Psoas muscle (tissue), 7 donors: ENCODE measurements at regions not wholly inside any gene's neighbourhood (a gene's known extent, or its start where the extent isn't known, plus 50 kb on each side); places are given as distances from the start of the nearest gene placed in this dataset.
A peak's percentile ranks its signal among the peaks of the same experiment; 100 is the strongest.
"Not testable (repeated sequence)": the region's sequence is repeated elsewhere in the genome, so short reads cannot be mapped to it uniquely, and the experiment has no call there.

Experiments used
- ATAC-seq, 4 donors: fragments of 200-7000 bp; cut with Tn5 transposase; one replicate each; pipeline ENCODE4 v1.9.1; 2020; ENCODE audit warnings: moderate library complexity in 3 of 4, mild to moderate bottlenecking in 2 of 4
- DNase-seq, 2 donors: peaks; one replicate each; pipeline ENCODE4 v3.0.0-alpha.2; 2020
- H3K27ac ChIP-seq: fragments of 200-600 bp; one replicate; pipeline ENCODE4 v1.8.0; 2022
- H3K27me3 ChIP-seq, 3 donors: fragments of 200-600 bp in 1 of 3; one replicate each; pipeline versions ENCODE4 v1.6.1 to v1.8.0; 2013 to 2022; ENCODE audit warnings: low read length in 2 of 3, mild to moderate bottlenecking in 2 of 3, moderate library complexity in 1 of 3; ENCODE audit not compliant: insufficient read depth in 3 of 3
- H3K36me3 ChIP-seq, 2 donors: fragments of 200-600 bp in 1 of 2; one replicate each; pipeline versions ENCODE4 v1.6.1 to v1.8.0; 2013 to 2022; ENCODE audit warnings: low read depth in 1 of 2, mild to moderate bottlenecking in 1 of 2, moderate library complexity in 1 of 2; ENCODE audit not compliant: insufficient read depth in 1 of 2
- H3K4me1 ChIP-seq: fragments of 200-600 bp; one replicate; pipeline ENCODE4 v1.8.0; 2022
- H3K4me3 ChIP-seq: fragments of 200-600 bp; one replicate; pipeline ENCODE4 v1.8.0; 2022; ENCODE audit warnings: mild to moderate bottlenecking
- H3K9me3 ChIP-seq: fragments of 200-600 bp; one replicate; pipeline ENCODE4 v1.8.0; 2022
- WGBS, 3 donors: extraction: QIAGEN DNeasy Blood & Tissue Kit; methylation state at CpG; one replicate each; pipeline versions ENCODE4 v1.1.6 to v1.1.7; 2013; 5-methylcytosine and 5-hydroxymethylcytosine counted together
- intact Hi-C, 2 donors: fragments of 100-400 bp; cut with DNase I; formaldehyde crosslinking; loops; one replicate each; pipeline versions ENCODE4 v1.11.0 to v1.14.2; 2022
- TF ChIP-seq, protein P1 (sequence below): fragments of 200-600 bp; IDR thresholded peaks from one replicate; pipeline ENCODE4 v1.8.0; 2022; ENCODE audit warnings: antibody characterized with exemption
- donor health status: healthy with polysubstance abuse.
- donor health status: DM: no; HTN: no; CAD: no; lungs with moderate emphysema.
- donor health status: Bipolar disorder and iron deficiency.
- donor health status: healthy.
- donor health status: DM: yes; HTN: yes; CAD: no.
- donor health status: DM: no; HTN: no; CAD: no.
- donor health status: DM: yes; HTN: yes; CAD: no.

DNA sequence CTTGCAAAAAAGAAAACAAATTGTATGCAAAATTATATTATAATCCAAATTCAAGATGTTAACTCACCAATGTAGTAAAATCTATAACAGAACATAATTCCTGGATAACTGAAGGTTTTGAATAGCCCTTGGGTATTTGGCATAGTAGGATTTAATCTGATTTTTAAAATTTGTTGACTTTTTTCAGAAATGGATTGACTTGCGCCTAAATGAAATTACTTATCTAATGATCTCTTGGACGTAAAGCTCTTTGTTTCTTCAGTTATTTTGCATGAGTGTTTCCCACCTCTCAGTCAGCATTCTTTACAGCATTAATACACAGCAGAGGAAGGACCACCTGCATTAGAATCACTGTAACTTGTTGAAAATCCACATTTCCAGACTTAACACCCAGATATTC, 169.6 kb downstream of the SEPTIN7 start:
- peaks cover 5 to 11% (median 8%) of the 10 kb centered on the region in 3 donors for H3K27me3 ChIP-seq
- intact Hi-C loops: loop anchor here in 1 of 2 donors (10.0 kb wide), 1 partner anchor 276 kb away; the partner anchor contains the start of gene HERPUD2
- 94 to 100% (median 98%) methylated on average over 2 of the region's 2 CpGs for WGBS, 3 donors
- no peaks in the 10 kb centered on the region for H3K36me3 ChIP-seq
- no peak overlapping the region for H3K4me3 ChIP-seq
- no peaks in the 10 kb centered on the region for H3K9me3 ChIP-seq
- no peak for DNase-seq
- H3K4me1 ChIP-seq: no peaks in the 10 kb centered on the region
- no peak overlapping the region for H3K27ac ChIP-seq
- TF ChIP-seq, protein P1, sequence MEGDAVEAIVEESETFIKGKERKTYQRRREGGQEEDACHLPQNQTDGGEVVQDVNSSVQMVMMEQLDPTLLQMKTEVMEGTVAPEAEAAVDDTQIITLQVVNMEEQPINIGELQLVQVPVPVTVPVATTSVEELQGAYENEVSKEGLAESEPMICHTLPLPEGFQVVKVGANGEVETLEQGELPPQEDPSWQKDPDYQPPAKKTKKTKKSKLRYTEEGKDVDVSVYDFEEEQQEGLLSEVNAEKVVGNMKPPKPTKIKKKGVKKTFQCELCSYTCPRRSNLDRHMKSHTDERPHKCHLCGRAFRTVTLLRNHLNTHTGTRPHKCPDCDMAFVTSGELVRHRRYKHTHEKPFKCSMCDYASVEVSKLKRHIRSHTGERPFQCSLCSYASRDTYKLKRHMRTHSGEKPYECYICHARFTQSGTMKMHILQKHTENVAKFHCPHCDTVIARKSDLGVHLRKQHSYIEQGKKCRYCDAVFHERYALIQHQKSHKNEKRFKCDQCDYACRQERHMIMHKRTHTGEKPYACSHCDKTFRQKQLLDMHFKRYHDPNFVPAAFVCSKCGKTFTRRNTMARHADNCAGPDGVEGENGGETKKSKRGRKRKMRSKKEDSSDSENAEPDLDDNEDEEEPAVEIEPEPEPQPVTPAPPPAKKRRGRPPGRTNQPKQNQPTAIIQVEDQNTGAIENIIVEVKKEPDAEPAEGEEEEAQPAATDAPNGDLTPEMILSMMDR: no peak
- ATAC-seq: no peak

DNA sequence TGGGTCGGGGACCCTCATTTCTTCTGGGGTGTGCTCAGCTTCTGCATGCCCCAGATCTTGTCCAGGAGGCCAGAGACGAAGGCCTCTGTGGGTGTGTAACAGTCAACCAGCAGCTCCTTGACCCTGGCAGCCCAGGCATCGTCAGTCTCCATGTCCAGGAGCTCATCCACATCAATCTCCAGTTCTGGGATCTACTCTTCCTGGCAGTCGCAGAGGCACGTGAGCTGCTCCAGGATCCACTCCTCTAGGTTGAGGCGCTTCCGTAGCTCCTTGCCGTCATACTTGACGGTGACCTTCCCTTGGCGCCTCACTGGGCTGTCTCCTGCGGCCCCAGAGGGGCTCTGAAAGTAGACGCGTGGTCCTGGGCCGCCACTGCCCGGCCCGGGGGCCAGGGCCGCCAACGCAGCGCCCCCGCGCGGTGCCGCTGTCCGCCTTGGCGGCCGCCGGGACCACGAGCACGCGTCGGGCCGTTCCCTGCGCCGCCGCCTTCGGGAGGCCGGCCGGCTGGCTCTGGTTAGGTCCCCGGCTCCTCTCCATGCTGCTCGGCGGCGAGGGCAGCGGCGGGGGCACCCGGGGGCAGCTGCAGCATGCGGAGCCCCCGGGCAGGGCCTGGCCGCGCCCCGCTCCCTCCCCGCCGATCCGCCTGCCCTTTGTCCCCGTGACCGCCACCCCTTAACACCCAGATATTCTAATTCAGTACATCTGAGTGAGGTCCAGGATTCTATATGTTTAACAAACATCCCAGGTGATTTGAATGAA, 170.5 kb downstream of the SEPTIN7 start:
- no peaks in the 10 kb centered on the region for H3K4me1 ChIP-seq
- 40 to 50% (median 49%) methylated on average over 55 of the region's 55 CpGs for WGBS, 3 donors
- TF ChIP-seq, protein P1: peak; percentile 20
- H3K36me3 ChIP-seq: no peaks in the 10 kb centered on the region
- DNase-seq: no peak
- H3K9me3 ChIP-seq: no peaks in the 10 kb centered on the region
- intact Hi-C loops: loop anchor here in 1 of 2 donors (10.0 kb wide), 1 partner anchor 277 kb away; the partner anchor contains the start of gene HERPUD2
- peaks cover 5 to 11% (median 8%) of the 10 kb centered on the region in 3 donors for H3K27me3 ChIP-seq
- H3K4me3 ChIP-seq: peak overlapping the region; percentile 30
- no peak overlapping the region for H3K27ac ChIP-seq
- ATAC-seq: no peak

DNA sequence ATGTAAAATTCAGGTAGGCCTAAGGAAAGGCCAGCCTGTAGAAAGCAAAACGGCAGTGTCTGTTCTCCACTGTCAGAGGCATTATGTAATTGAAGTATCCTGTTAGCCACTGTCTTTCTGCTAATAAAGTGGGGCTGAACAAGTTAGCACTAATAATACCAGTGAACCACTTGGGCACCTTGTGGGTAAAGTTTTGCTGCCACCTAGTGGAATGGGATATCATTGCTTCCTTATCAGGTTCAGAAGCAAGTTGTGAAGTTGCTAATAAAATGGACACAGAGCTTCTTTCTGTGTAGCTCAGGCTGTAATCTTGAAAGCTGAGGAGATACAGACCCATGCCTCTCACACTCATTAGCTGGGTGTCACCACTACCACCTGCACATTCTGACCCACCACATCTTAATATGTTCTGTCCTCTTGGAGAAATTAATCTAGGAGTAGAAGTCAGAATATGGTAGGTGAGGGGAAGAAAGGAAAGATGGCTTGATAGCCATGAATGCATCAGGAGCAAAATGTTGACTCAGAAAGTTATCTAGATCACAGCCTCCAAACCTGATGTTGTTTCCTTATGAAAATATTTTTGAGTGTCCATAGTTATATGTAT, 175.1 kb downstream of the SEPTIN7 start:
- Histone ChIP-seq H3K27me3 (peaks cover 3 to 8% (median 4%) of the 10 kb centered on the region in 3 donors), H3K27ac (no peak overlapping the region), H3K36me3 (no peaks in the 10 kb centered on the region), H3K4me1 (no peaks in the 10 kb centered on the region), H3K9me3 (no peaks in the 10 kb centered on the region), H3K4me3 (no peak overlapping the region)
- TF ChIP-seq, protein P1: peak; percentile 84
- intact Hi-C loops: loop anchor here in 1 of 2 donors (5.0 to 10.0 kb wide), 2 partner anchors 59 to 281 kb away; partner anchors contain the start of gene HERPUD2
- 0 to 6% (median 0%) methylated on average over 1 of the region's 1 CpG for WGBS, 3 donors
- no peak for DNase-seq
- peak; percentile 72 to 95 (median 86) for ATAC-seq

DNA sequence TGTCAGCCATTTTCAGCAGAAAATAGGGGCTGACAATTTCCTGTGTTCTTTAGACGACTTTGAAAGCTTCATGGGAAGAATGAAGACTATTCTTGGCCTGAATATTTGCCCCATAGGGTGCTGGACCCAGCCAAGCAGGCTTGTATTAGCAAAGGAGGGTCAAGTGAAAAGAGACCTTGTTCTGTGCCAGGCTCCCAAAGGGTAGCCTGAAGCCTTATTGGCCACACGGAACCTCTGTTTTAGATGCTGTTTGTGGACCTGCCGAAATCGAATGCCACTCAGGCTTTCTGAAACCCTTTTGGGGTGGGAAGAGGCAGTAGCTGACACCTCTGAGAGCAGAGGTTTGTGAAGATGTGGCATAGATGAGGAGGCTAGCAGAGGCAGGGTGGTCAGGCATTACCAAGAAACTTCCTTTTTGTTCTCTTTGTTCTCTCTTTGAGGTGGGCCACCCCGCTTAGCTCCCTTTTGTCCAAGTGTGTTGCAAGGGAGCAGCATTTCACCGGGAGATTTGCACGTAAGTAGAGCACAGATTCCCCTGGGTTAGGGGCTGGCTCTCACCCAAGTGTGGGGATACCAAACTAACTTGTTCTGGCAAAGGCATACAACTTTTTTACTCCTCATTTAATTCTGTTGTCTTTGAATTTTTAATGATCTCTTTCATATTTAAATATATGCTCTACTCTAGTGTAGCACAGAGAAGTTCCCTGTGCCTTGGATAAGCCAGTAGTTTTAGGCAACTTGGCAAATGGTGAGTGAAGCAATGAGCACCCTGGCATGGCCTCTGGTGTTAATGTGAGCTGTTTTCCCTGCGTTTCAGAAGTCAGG, 174.0 kb upstream of the EEPD1 start:
- ATAC-seq, H3K9me3 ChIP-seq, DNase-seq, H3K27me3 ChIP-seq, H3K4me3 ChIP-seq, H3K36me3 ChIP-seq, H3K27ac ChIP-seq, H3K4me1 ChIP-seq: not testable (repeated sequence)
- WGBS, 3 donors: 49 to 64% (median 51%) methylated on average over 8 of the region's 8 CpGs
- intact Hi-C loops: loop anchor here in 1 of 2 donors (5.0 to 10.0 kb wide), 2 partner anchors 62 to 284 kb away; partner anchors contain the start of gene HERPUD2
